HT1080 (cell line): ENCODE measurements at regions not wholly inside any gene's neighbourhood (a gene's known extent, or its start where the extent isn't known, plus 50 kb on each side); places are given as distances from the start of the nearest gene placed in this dataset.
A peak's percentile ranks its signal among the peaks of the same experiment; 100 is the strongest.

Experiments
- DNase-seq: peaks from one replicate; pipeline ENCODE4 v3.0.0-alpha.2; 2015; ENCODE audit warnings: low read depth

DNA sequence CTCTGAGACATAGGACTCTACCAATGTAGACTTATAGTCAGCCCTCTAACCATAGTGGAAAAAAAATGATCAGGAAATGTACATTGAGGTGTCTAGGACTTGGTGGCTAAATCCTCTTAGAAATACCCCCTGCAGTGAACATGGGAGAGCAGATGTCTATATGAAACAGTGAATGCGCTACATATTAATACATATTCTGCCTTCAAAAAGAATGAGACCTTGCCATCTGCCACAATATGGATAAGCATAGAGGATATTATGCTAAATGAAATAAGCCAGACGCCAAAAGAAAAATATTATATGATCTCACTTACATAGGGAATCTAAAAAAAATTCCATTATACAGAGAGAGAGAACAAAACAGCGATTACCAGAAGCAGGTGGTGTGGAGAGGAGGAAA is 66.6 kb upstream of the HAO2 start:
- DNase-seq, result no peak

DNA sequence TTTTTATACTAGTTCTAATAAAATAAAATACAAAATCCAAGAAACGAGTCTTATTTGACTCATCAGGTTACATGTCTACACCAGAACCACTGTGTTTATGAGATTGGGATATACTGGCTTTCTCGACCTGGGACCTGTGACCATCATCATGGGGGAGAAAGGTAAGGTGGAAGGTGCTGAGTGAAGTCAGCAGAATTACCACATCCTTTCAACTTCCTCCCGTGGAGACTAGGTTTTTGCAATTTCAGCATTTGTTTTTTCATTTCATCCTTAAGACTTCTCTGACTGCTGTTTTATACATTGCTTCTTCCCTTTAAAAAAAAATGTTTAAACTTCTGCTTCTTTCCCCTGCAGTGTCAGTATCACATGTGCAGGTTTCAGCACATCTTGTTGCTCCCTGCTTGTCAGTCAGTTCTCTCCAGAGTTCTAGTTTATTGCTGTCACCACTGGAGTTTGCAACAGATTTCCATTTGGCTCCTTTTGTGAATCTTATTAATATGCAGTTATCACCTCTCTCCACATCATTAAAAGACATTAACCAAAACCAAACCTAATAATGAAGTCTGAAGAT is 60.4 kb upstream of the HAO2 start:
- DNase-seq, result no peak

DNA sequence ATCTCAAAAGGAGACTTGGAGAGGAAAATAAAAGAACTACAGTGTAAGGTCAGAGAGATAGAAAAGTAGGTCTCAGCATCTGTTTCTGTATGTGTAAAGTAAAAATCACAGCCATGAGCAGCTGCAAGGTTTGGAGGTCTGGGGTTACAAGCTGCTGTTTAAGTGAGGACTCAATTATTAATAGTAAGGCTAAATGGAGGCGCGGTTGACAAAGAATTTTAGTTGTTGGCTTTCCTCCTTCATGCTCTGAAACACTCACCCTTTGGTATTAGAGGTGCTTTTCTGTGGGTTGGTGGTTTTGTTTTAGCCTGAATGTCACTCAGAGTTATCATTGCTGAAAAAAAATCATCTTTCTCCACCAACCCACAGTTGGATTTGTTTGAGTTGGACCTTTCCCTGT is 59.8 kb upstream of the HAO2 start:
- no peak for DNase-seq

DNA sequence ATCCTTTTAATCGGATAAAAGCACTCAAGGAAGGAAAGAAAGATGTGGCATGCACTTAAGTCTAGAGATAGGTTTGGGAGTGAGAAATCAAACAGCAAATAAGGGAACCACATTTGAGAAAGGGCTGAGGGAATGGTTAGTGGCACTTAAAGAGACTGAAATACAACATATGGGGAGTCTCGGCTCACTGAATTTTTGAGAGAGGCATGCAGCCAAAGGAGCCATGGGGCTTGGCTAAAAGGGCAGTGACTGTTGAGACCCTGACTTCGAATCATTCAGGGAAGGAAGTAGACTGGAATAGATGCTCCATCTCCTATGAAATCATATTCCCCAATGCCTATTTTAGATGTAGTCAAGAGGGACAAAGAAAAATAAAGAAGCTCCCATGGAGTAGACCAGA is 58.3 kb upstream of the HAO2 start:
- no peak for DNase-seq

- no peak for DNase-seq
Measured at GRCh38 chr1:119312500-119312899, 56.1 kb upstream of the HAO2 start.

DNA sequence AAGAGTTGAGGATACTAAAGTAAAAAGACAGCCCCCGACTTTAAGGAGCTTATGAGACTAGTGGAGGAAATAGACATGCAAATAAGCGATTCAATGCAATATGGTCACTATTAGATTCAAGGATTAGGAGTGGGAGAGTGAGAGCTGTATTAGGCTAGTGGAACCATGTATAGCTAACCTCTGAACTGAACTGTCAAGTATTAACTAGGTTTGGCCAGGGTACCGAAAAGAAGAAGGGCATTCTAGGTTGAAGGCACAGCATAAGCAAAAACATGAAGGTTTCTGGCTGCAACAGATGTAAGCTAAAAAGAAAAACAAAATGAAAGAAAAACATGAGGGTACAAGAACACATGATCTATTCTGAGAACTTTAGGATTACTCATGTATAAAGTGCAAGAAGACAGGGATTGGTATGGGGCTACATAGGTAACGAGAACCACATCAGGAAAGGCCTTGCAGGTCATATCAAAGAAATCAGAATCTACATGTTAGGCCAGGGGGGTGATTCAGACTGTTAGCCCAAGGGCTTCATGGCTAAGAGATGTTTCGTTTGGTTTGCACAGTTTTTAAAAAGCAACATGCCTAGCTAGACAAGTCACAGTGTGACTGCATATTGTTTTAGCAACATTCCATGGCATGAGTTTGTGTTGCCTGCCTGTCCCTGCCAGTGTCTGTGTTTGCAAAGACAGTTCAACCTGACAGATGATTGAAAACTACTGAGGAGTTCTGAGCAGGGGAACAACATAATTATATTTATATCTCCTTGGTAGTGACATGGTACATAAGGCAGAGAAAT is 54.4 kb upstream of the HAO2 start:
- DNase-seq, result no peak

GRCh38 chr1:119316870-119317416 is 51.6 kb upstream of the HAO2 start:
- peak; percentile 29 for DNase-seq

DNA sequence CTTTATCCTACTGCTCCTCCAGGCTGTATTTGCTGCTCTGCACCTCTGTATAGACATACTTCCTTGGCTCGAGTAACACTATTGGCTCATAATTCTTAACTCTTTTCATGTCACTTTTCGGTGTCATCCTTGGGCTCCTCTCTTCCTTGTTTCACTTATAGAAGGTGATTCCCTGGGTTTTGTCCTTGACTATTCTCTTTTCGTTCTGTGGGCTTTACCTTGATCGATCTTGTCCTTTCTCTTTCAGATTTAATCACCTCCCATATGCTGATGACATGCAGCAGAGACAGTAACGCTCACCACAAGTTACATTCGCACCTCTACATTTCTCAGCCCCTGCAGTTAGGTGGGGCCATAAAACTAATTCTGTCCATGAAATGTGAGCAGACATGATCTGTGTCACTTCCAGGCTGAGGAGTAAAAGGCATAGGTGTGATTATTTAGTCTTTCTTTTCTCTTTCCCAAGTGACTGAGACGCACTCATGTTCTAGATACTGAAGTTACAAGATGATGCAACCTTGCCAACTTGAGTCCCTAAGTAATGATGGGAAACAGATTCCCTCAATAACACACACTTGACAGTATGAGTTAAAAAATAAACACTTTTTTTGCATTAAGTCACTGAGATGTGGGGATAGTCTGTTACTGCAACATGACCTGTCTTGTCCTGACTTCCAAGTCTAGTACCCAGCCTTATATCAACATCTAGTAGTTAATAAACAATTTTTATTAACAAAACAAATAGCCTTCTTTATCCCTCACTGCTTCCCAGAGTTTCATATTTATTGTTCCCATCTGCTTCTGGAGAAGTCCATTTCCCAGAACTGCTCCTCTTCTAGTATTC is 49.9 kb upstream of the HAO2 start:
- DNase-seq, result no peak
